ENCODE measurements at regions not wholly inside any gene's neighbourhood (a gene's known extent, or its start where the extent isn't known, plus 50 kb on each side); places are given as distances from the start of the nearest gene placed in this dataset.
"Not testable (repeated sequence)": the region's sequence is repeated elsewhere in the genome, so short reads cannot be mapped to it uniquely, and the experiment has no call there.

- Histone ChIP-seq H3K27me3 (ENCODE audit: insufficient read depth, low read length, poor library complexity) (no peaks in the 10 kb centered on the region), H3K4me1 (ENCODE audit: insufficient read depth, low read length) (no peaks in the 10 kb centered on the region), H3K27ac (ENCODE audit: low read length) (no peak overlapping the region), H3K4me2 (ENCODE audit: insufficient read depth, low read length) (no peak overlapping the region), H3K9ac (ENCODE audit: low read depth, low read length) (no peak overlapping the region), H3K9me3 (ENCODE audit: insufficient read depth, low read length, severe bottlenecking) (no peaks in the 10 kb centered on the region), H3K79me2 (ENCODE audit: insufficient read depth, low read length) (no peaks in the 10 kb centered on the region), H2AFZ (ENCODE audit: low read depth, low read length) (no peak overlapping the region), H3K4me3 (ENCODE audit: low read depth in 1 of 2, low read length in 2 of 2) (no peak overlapping the region), H3K36me3 (ENCODE audit: insufficient read depth, low read length) (no peaks in the 10 kb centered on the region), H4K20me1 (ENCODE audit: insufficient read depth, low read length) (no peaks in the 10 kb centered on the region)
- DNase-seq, result no peak
- ATAC-seq (ENCODE audit: insufficient read depth, low read depth), result no peak
- TF ChIP-seq CTCF (IDR thresholded peaks at IDR 0.05; ENCODE audit: borderline replicate concordance, extremely low read depth, low read length, poor library complexity, severe bottlenecking), result no peak
- no peak for TF ChIP-seq EZH2 (IDR thresholded peaks at IDR 0.05; ENCODE audit: borderline replicate concordance, low read depth, low read length, severe bottlenecking)
Observed at GRCh38 chr2:13308989-13309388, 592.3 kb downstream of the TRIB2 start.

GRCh38 chr2:13332060-13332459 is 615.3 kb downstream of the TRIB2 start:
- Histone ChIP-seq H3K27me3 (ENCODE audit: insufficient read depth, low read length, poor library complexity) (no peaks in the 10 kb centered on the region), H3K9ac (ENCODE audit: low read depth, low read length) (no peak overlapping the region), H3K79me2 (ENCODE audit: insufficient read depth, low read length) (no peaks in the 10 kb centered on the region), H3K36me3 (ENCODE audit: insufficient read depth, low read length) (no peaks in the 10 kb centered on the region), H2AFZ (ENCODE audit: low read depth, low read length) (no peak overlapping the region), H3K27ac (ENCODE audit: low read length) (no peak overlapping the region), H3K4me3 (ENCODE audit: low read depth in 1 of 2, low read length in 2 of 2) (no peak overlapping the region), H4K20me1 (ENCODE audit: insufficient read depth, low read length) (no peaks in the 10 kb centered on the region), H3K4me2 (ENCODE audit: insufficient read depth, low read length) (no peak overlapping the region), H3K4me1 (ENCODE audit: insufficient read depth, low read length) (no peaks in the 10 kb centered on the region), H3K9me3 (ENCODE audit: insufficient read depth, low read length, severe bottlenecking) (no peaks in the 10 kb centered on the region)
- TF ChIP-seq EZH2 (IDR thresholded peaks at IDR 0.05; ENCODE audit: borderline replicate concordance, low read depth, low read length, severe bottlenecking) (no peak), CTCF (IDR thresholded peaks at IDR 0.05; ENCODE audit: borderline replicate concordance, extremely low read depth, low read length, poor library complexity, severe bottlenecking) (no peak)
- DNase-seq (no peak), ATAC-seq (ENCODE audit: insufficient read depth, low read depth) (no peak)

- not testable (repeated sequence) for H3K4me1 ChIP-seq (ENCODE audit: insufficient read depth, low read length); H3K27me3 ChIP-seq (ENCODE audit: insufficient read depth, low read length, poor library complexity); H3K36me3 ChIP-seq (ENCODE audit: insufficient read depth, low read length); H3K9ac ChIP-seq (ENCODE audit: low read depth, low read length); H3K4me2 ChIP-seq (ENCODE audit: insufficient read depth, low read length); H3K4me3 ChIP-seq (ENCODE audit: low read depth in 1 of 2, low read length in 2 of 2); H3K27ac ChIP-seq (ENCODE audit: low read length); H3K9me3 ChIP-seq (ENCODE audit: insufficient read depth, low read length, severe bottlenecking); H2AFZ ChIP-seq (ENCODE audit: low read depth, low read length); DNase-seq; ATAC-seq (ENCODE audit: insufficient read depth, low read depth); H3K79me2 ChIP-seq (ENCODE audit: insufficient read depth, low read length); H4K20me1 ChIP-seq (ENCODE audit: insufficient read depth, low read length)
Observed at GRCh38 chr2:13334071-13334470, 617.3 kb downstream of the TRIB2 start.

GRCh38 chr2:13334545-13334944 is 617.8 kb downstream of the TRIB2 start:
- H3K27me3 ChIP-seq (ENCODE audit: insufficient read depth, low read length, poor library complexity), result no peaks in the 10 kb centered on the region
- H3K9me3 ChIP-seq (ENCODE audit: insufficient read depth, low read length, severe bottlenecking), result no peaks in the 10 kb centered on the region
- H3K36me3 ChIP-seq (ENCODE audit: insufficient read depth, low read length), result no peaks in the 10 kb centered on the region
- no peaks in the 10 kb centered on the region for H4K20me1 ChIP-seq (ENCODE audit: insufficient read depth, low read length)
- ATAC-seq (ENCODE audit: insufficient read depth, low read depth), result no peak
- no peak overlapping the region for H2AFZ ChIP-seq (ENCODE audit: low read depth, low read length)
- H3K79me2 ChIP-seq (ENCODE audit: insufficient read depth, low read length), result no peaks in the 10 kb centered on the region
- no peak overlapping the region for H3K4me3 ChIP-seq (ENCODE audit: low read depth in 1 of 2, low read length in 2 of 2)
- DNase-seq, result no peak
- no peak overlapping the region for H3K27ac ChIP-seq (ENCODE audit: low read length)
- TF ChIP-seq CTCF (IDR thresholded peaks at IDR 0.05; ENCODE audit: borderline replicate concordance, extremely low read depth, low read length, poor library complexity, severe bottlenecking) (no peak), EZH2 (IDR thresholded peaks at IDR 0.05; ENCODE audit: borderline replicate concordance, low read depth, low read length, severe bottlenecking) (no peak)
- H3K4me1 ChIP-seq (ENCODE audit: insufficient read depth, low read length), result no peaks in the 10 kb centered on the region
- no peak overlapping the region for H3K9ac ChIP-seq (ENCODE audit: low read depth, low read length)
- no peak overlapping the region for H3K4me2 ChIP-seq (ENCODE audit: insufficient read depth, low read length)
